Muscle layer of colon (tissue), 2 donors: ENCODE measurements at regions not wholly inside any gene's neighbourhood (a gene's known extent, or its start where the extent isn't known, plus 50 kb on each side); places are given as distances from the start of the nearest gene placed in this dataset.
"Not testable (repeated sequence)": the region's sequence is repeated elsewhere in the genome, so short reads cannot be mapped to it uniquely, and the experiment has no call there.

Experiments
- H3K27ac ChIP-seq: one replicate; pipeline ENCODE4 v1.7.0; 2013; ENCODE audit warnings: low read depth, mild to moderate bottlenecking, low read length, moderate library complexity
- H3K27me3 ChIP-seq, 2 donors: one replicate each; pipeline ENCODE4 v1.7.0; 2013; ENCODE audit warnings: low read length in 2 of 2, mild to moderate bottlenecking in 2 of 2; ENCODE audit not compliant: insufficient read depth in 2 of 2, control insufficient read depth in 1 of 2
- H3K36me3 ChIP-seq: one replicate; pipeline ENCODE4 v1.7.0; 2013; ENCODE audit warnings: mild to moderate bottlenecking, low read length; ENCODE audit not compliant: insufficient read depth
- H3K4me1 ChIP-seq: one replicate; pipeline ENCODE4 v1.7.0; 2013; ENCODE audit warnings: mild to moderate bottlenecking, low read length; ENCODE audit not compliant: insufficient read depth
- H3K4me3 ChIP-seq, 2 donors: one replicate each; pipeline ENCODE4 v1.7.0; 2013; ENCODE audit warnings: low read length in 2 of 2, low read depth in 1 of 2, mild to moderate bottlenecking in 1 of 2, moderate library complexity in 1 of 2
- H3K9ac ChIP-seq: one replicate; pipeline ENCODE4 v1.7.0; 2013; ENCODE audit warnings: low read length
- H3K9me3 ChIP-seq: one replicate; pipeline ENCODE4 v1.7.0; 2013; ENCODE audit warnings: mild to moderate bottlenecking, low read length
- donor health status: abdominal sarcoma.
- donor health status: Adenocarcinoma of cecum.

GRCh38 chr1:5726586-5727184, 265.5 kb downstream of the NPHP4 start:
- not testable (repeated sequence) for H3K4me3 ChIP-seq, H3K9ac ChIP-seq, H3K27ac ChIP-seq, H3K4me1 ChIP-seq, H3K9me3 ChIP-seq, H3K36me3 ChIP-seq, H3K27me3 ChIP-seq

GRCh38 chr1:5725855-5726585, 266.2 kb downstream of the NPHP4 start:
- no peaks in the 10 kb centered on the region for H3K36me3 ChIP-seq
- no peaks in the 10 kb centered on the region for H3K9me3 ChIP-seq
- H3K9ac ChIP-seq, result no peak overlapping the region
- H3K4me3 ChIP-seq, result no peak overlapping the region
- H3K4me1 ChIP-seq, result peaks cover 4% of the 10 kb centered on the region
- H3K27me3 ChIP-seq, result no peaks in the 10 kb centered on the region
- H3K27ac ChIP-seq, result no peak overlapping the region

- Histone ChIP-seq H3K9me3 (no peaks in the 10 kb centered on the region), H3K27me3 (no peaks in the 10 kb centered on the region), H3K36me3 (no peaks in the 10 kb centered on the region), H3K4me3 (no peak overlapping the region), H3K4me1 (peaks cover 4% of the 10 kb centered on the region), H3K27ac (no peak overlapping the region), H3K9ac (no peak overlapping the region)
Measured at GRCh38 chr1:5725406-5725805, 266.8 kb downstream of the NPHP4 start.

- no peak overlapping the region for H3K9ac ChIP-seq
- no peaks in the 10 kb centered on the region for H3K36me3 ChIP-seq
- no peak overlapping the region for H3K27ac ChIP-seq
- H3K27me3 ChIP-seq, result no peaks in the 10 kb centered on the region
- peaks cover 4% of the 10 kb centered on the region for H3K4me1 ChIP-seq
- H3K9me3 ChIP-seq, result no peaks in the 10 kb centered on the region
- no peak overlapping the region for H3K4me3 ChIP-seq
Measured at GRCh38 chr1:5724847-5725246, 267.4 kb downstream of the NPHP4 start.

- no peak overlapping the region for H3K4me3 ChIP-seq
- no peaks in the 10 kb centered on the region for H3K9me3 ChIP-seq
- no peaks in the 10 kb centered on the region for H3K36me3 ChIP-seq
- peaks cover 4% of the 10 kb centered on the region for H3K4me1 ChIP-seq
- H3K27me3 ChIP-seq, result no peaks in the 10 kb centered on the region
- no peak overlapping the region for H3K9ac ChIP-seq
- no peak overlapping the region for H3K27ac ChIP-seq
Measured at GRCh38 chr1:5722635-5723164, 269.5 kb downstream of the NPHP4 start.

- Histone ChIP-seq H3K4me1 (no peaks in the 10 kb centered on the region), H3K9me3 (no peaks in the 10 kb centered on the region)
Measured at GRCh38 chr1:5721634-5722215, 270.5 kb downstream of the NPHP4 start.

GRCh38 chr1:5720936-5721335, 271.3 kb downstream of the NPHP4 start:
- H3K27me3 ChIP-seq, result no peaks in the 10 kb centered on the region

More at GRCh38 chr1:5721634-5722215, 270.5 kb downstream of the NPHP4 start:
- no peak overlapping the region for H3K4me3 ChIP-seq
- H3K36me3 ChIP-seq, result no peaks in the 10 kb centered on the region
- no peak overlapping the region for H3K9ac ChIP-seq
- no peak overlapping the region for H3K27ac ChIP-seq
- no peaks in the 10 kb centered on the region for H3K27me3 ChIP-seq

GRCh38 chr1:5720484-5720883, 271.7 kb downstream of the NPHP4 start:
- no peaks in the 10 kb centered on the region for H3K27me3 ChIP-seq

More at GRCh38 chr1:5720936-5721335, 271.3 kb downstream of the NPHP4 start:
- Histone ChIP-seq H3K4me1 (no peaks in the 10 kb centered on the region), H3K36me3 (no peaks in the 10 kb centered on the region), H3K9me3 (no peaks in the 10 kb centered on the region), H3K9ac (no peak overlapping the region), H3K4me3 (no peak overlapping the region), H3K27ac (no peak overlapping the region)

GRCh38 chr1:5720045-5720444, 272.2 kb downstream of the NPHP4 start:
- no peak overlapping the region for H3K27ac ChIP-seq
- no peak overlapping the region for H3K4me3 ChIP-seq
- no peaks in the 10 kb centered on the region for H3K27me3 ChIP-seq
- H3K36me3 ChIP-seq, result no peaks in the 10 kb centered on the region
- H3K9ac ChIP-seq, result no peak overlapping the region
- no peaks in the 10 kb centered on the region for H3K4me1 ChIP-seq
- no peaks in the 10 kb centered on the region for H3K9me3 ChIP-seq

More at GRCh38 chr1:5720484-5720883, 271.7 kb downstream of the NPHP4 start:
- no peaks in the 10 kb centered on the region for H3K9me3 ChIP-seq
- no peak overlapping the region for H3K27ac ChIP-seq
- H3K36me3 ChIP-seq, result no peaks in the 10 kb centered on the region
- H3K9ac ChIP-seq, result no peak overlapping the region
- no peak overlapping the region for H3K4me3 ChIP-seq
- no peaks in the 10 kb centered on the region for H3K4me1 ChIP-seq

- Histone ChIP-seq H3K27ac (no peak overlapping the region), H3K4me3 (no peak overlapping the region), H3K27me3 (no peaks in the 10 kb centered on the region), H3K4me1 (no peaks in the 10 kb centered on the region), H3K9me3 (no peaks in the 10 kb centered on the region), H3K9ac (no peak overlapping the region), H3K36me3 (no peaks in the 10 kb centered on the region)
Measured at GRCh38 chr1:5718831-5719632, 273.2 kb downstream of the NPHP4 start.

- Histone ChIP-seq H3K27me3 (no peaks in the 10 kb centered on the region), H3K9me3 (no peaks in the 10 kb centered on the region), H3K9ac (no peak overlapping the region), H3K4me1 (no peaks in the 10 kb centered on the region), H3K27ac (no peak overlapping the region), H3K4me3 (no peak overlapping the region), H3K36me3 (no peaks in the 10 kb centered on the region)
Measured at GRCh38 chr1:5717031-5717682, 275.1 kb downstream of the NPHP4 start.
